ENCODE measurements at regions not wholly inside any gene's neighbourhood (a gene's known extent, or its start where the extent isn't known, plus 50 kb on each side); places are given as distances from the start of the nearest gene placed in this dataset.

GRCh38 chr2:207444756-207445155 is 85.0 kb upstream of the CREB1 start:
- no peak for DNase-seq (ENCODE audit: low read depth)
- TF ChIP-seq, protein P1, sequence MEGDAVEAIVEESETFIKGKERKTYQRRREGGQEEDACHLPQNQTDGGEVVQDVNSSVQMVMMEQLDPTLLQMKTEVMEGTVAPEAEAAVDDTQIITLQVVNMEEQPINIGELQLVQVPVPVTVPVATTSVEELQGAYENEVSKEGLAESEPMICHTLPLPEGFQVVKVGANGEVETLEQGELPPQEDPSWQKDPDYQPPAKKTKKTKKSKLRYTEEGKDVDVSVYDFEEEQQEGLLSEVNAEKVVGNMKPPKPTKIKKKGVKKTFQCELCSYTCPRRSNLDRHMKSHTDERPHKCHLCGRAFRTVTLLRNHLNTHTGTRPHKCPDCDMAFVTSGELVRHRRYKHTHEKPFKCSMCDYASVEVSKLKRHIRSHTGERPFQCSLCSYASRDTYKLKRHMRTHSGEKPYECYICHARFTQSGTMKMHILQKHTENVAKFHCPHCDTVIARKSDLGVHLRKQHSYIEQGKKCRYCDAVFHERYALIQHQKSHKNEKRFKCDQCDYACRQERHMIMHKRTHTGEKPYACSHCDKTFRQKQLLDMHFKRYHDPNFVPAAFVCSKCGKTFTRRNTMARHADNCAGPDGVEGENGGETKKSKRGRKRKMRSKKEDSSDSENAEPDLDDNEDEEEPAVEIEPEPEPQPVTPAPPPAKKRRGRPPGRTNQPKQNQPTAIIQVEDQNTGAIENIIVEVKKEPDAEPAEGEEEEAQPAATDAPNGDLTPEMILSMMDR (conservative IDR thresholded peaks at IDR 0.05; ENCODE audit: low read depth, low read length): no peak

GRCh38 chr2:207446653-207447052 is 83.1 kb upstream of the CREB1 start:
- TF ChIP-seq, protein P1 (conservative IDR thresholded peaks at IDR 0.05; ENCODE audit: low read depth, low read length): no peak
- no peak overlapping the region for H3K4me3 ChIP-seq (ENCODE audit: low read depth, low read length)
- no peak for DNase-seq (ENCODE audit: low read depth)

More at GRCh38 chr2:207444756-207445155, 85.0 kb upstream of the CREB1 start:
- no peak overlapping the region for H3K4me3 ChIP-seq (ENCODE audit: low read depth, low read length)

DNA sequence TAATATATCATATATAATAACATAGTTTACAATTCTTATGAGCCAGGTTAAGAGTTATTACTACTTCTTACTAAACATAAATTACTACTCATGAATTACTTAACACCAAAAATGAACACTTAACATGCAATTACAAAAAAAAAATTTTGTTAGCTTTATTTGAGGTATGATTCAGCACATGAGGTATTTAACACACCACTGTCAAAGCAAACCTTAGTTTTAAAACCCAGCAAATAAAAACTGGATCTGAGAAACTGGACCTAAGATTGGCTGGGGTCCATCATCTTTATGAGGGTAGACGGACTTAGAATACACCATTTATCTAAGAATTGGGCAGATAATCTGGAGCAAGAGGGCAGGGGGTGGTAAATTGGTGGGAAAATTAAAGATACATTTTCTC is 81.8 kb upstream of the CREB1 start:
- TF ChIP-seq, protein P1 (conservative IDR thresholded peaks at IDR 0.05; ENCODE audit: low read depth, low read length): no peak
- DNase-seq (ENCODE audit: low read depth): peak; percentile 18
- no peak overlapping the region for H3K4me3 ChIP-seq (ENCODE audit: low read depth, low read length)

DNA sequence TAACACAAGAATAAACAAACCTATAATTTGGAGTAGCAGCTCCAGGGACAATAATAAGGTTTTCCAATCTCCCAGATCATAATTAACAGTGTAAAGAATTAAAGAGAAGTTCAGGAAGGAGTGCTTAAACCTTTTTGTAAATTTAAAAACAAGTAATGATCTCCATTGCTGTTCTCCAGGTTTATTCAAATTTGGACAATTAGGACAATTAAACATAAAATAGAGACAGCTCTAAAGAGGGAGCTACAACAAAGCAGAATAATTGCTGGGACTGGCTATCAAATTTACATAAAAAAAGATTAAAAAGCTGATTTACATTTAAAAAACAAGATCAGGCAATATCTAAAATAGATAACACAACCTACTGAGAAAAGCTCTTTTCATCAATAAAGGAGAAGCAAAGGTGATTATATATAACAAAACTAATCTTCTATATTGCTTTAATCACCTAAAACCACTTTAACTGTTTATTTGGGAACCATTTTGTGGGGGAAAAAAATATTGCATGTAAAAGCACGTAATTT is 80.1 kb upstream of the CREB1 start:
- no peak overlapping the region for H3K4me3 ChIP-seq (ENCODE audit: low read depth, low read length)
- no peak for DNase-seq (ENCODE audit: low read depth)
- TF ChIP-seq, protein P1 (conservative IDR thresholded peaks at IDR 0.05; ENCODE audit: low read depth, low read length): no peak

- no peak overlapping the region for H3K4me3 ChIP-seq (ENCODE audit: low read depth, low read length)
- DNase-seq (ENCODE audit: low read depth): no peak
- TF ChIP-seq, protein P1 (conservative IDR thresholded peaks at IDR 0.05; ENCODE audit: low read depth, low read length): no peak
Observed at GRCh38 chr2:207450186-207450585, 79.6 kb upstream of the CREB1 start.

DNA sequence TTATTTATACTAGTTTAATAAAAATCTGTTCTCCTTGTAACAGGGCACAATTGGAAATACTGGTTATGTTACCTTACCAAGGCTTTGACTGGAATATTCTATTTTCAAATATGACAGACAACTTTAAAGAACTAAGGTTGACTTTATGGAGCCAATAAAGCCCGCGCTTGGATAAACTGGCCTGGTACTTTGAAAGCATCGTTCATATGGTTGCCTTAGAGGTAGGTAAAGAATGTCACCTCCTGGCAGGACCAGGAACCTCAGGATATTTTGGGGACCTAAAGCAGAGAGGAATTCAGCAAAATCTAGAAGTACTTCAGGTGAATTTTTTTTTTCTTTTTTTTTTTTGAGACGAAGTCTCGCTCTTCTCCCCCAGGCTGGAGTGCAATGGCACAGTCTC is 71.2 kb upstream of the CREB1 start:
- TF ChIP-seq, protein P1 (conservative IDR thresholded peaks at IDR 0.05; ENCODE audit: low read depth, low read length): no peak
- no peak overlapping the region for H3K4me3 ChIP-seq (ENCODE audit: low read depth, low read length)
- no peak for DNase-seq (ENCODE audit: low read depth)

DNA sequence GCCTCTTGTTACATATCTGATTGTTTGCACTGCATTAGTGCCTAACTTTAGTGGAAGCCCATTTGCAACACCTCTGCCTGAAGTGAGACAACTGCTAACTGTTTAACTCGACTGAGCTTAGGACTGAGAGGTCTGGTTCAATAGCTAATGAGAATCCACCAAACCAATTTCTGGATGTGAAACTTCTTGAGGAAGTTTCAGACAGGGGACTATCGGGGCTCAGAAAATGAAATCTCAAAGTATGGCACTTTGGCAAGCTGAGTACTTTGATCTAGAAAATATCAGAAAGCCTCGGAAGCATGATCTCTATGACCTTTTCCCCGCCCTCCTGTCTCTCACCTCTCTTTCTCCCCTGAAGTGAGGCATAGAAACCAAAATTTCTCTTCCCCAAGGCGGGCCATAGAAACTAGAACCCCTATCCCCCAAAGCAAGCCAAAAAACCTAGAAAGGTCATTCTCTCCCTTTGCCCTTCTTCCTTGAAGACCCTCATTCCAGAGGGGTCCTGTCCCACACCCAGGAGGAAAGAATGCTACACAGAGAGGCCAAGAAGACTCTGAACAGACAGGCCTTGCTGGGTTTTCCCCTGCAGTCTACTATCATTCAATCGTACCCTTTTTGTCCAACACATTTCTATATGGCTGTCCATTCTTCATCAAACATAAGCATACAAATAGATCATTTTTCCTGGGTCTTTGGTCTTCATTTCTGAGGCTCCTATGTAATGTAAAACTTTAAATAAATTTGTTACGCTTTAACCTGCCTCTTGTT is 69.6 kb upstream of the CREB1 start:
- TF ChIP-seq, protein P1 (conservative IDR thresholded peaks at IDR 0.05; ENCODE audit: low read depth, low read length): no peak
- no peak for DNase-seq (ENCODE audit: low read depth)
- H3K4me3 ChIP-seq (ENCODE audit: low read depth, low read length): no peak overlapping the region
